ENCODE measurements at regions not wholly inside any gene's neighbourhood (a gene's known extent, or its start where the extent isn't known, plus 50 kb on each side); places are given as distances from the start of the nearest gene placed in this dataset.

- FAIRE-seq (no peak), DNase-seq (ENCODE audit: low spot score) (no peak)
Observed at GRCh38 chr5:2920312-2920711, 168.8 kb upstream of the IRX2 start.

DNA sequence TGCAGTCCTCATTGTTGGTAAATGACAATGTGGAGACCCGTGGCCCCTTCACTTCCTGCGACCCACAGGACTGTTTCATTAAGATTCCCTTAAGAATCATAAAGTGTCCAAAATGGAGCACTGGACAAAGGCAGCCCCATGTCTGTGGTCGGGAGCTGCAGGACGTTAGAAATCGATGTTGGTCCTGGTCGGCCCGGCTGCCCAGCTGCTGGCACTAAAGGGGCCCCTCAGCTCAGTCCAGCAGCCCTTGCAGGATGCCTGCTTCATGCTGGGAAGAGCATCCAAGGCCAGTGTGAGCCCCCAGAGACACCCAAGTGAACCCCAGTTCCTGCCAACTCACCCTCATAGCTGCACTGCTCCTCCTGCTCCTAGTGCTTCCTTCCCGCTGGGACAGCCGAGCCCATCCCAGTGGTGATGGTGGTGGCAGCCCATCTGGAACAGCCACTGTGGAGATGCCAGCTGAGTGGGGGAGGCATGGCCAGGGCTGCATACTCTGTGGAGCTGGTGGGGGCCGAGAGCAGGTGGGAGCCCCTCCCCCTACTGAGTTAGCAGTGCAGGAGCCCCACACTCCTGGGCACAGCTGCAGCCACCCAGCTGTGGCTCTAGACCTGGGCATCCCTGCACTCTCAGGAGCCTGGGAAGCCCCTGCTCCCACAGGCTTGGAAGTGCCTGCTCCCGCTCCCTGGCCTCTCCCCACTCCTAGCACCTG is 168.0 kb upstream of the IRX2 start:
- no peak for FAIRE-seq

GRCh38 chr5:2917524-2917923 is 166.0 kb upstream of the IRX2 start:
- DNase-seq (ENCODE audit: low spot score) = no peak
- no peak for FAIRE-seq

More for the DNA sequence above, 168.0 kb upstream of the IRX2 start:
- no peak for DNase-seq (ENCODE audit: low spot score)

GRCh38 chr5:2917093-2917492 is 165.6 kb upstream of the IRX2 start:
- no peak for FAIRE-seq
- DNase-seq (ENCODE audit: low spot score) = no peak

- FAIRE-seq (no peak), DNase-seq (ENCODE audit: low spot score) (no peak)
Observed at GRCh38 chr5:2916076-2916682, 164.7 kb upstream of the IRX2 start.

GRCh38 chr5:2914981-2915484 is 163.6 kb upstream of the IRX2 start:
- DNase-seq (ENCODE audit: low spot score) (no peak), FAIRE-seq (no peak)

GRCh38 chr5:2914022-2914661 is 162.7 kb upstream of the IRX2 start:
- no peak for DNase-seq (ENCODE audit: low spot score)
- no peak for FAIRE-seq

GRCh38 chr5:2913281-2913680 is 161.8 kb upstream of the IRX2 start:
- DNase-seq (ENCODE audit: low spot score) (no peak), FAIRE-seq (no peak)

- no peak for FAIRE-seq
Observed at GRCh38 chr5:2912741-2913140, 161.3 kb upstream of the IRX2 start.

GRCh38 chr5:2910401-2911175 is 159.1 kb upstream of the IRX2 start:
- DNase-seq (ENCODE audit: low spot score) = no peak
- FAIRE-seq = no peak

More at GRCh38 chr5:2912741-2913140, 161.3 kb upstream of the IRX2 start:
- DNase-seq (ENCODE audit: low spot score) = no peak

- FAIRE-seq (no peak), DNase-seq (ENCODE audit: low spot score) (no peak)
Observed at GRCh38 chr5:2909035-2909434, 157.6 kb upstream of the IRX2 start.

DNA sequence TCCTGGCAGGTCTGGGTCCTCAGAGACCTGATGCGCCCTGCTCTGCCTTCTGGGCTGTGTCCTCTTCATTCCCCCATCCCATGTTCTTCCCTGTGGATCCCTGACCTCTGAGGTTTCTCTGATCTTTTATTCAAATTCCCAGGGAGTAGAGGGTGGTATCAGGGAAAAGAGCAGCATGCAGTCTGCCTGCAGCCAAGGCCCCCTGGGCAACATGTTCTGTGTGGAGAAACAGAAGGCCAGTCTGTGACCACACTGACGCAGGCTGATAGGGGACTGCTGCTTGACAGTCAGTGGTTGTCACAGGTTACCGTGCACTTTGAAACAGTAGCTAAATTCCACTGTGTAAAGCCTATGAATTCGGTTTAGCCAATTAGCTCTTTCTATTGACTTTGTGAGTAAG is 156.6 kb upstream of the IRX2 start:
- no peak for FAIRE-seq
- DNase-seq (ENCODE audit: low spot score) = no peak

GRCh38 chr5:2906302-2907090 is 155.0 kb upstream of the IRX2 start:
- DNase-seq (ENCODE audit: low spot score) = no peak
- FAIRE-seq = no peak

DNA sequence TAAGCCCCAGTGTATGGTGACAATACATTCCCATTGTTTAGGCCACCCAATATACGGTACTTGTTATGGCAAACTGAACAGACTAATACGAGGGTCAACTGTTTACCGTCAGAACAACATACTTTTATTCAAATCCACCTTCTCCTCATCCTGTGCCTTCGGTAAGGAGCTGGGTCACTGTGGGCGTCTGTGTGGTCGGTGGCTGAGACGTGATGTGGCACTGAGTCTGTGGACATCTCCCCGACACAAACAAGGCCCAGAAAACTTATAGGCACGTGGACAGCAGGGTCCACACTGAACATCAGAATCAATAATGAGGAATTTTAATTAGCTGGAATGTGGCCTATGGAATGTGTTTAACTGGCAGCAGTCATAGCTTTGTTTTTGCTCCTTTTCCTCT is 154.3 kb upstream of the IRX2 start:
- FAIRE-seq (no peak), DNase-seq (ENCODE audit: low spot score) (no peak)

DNA sequence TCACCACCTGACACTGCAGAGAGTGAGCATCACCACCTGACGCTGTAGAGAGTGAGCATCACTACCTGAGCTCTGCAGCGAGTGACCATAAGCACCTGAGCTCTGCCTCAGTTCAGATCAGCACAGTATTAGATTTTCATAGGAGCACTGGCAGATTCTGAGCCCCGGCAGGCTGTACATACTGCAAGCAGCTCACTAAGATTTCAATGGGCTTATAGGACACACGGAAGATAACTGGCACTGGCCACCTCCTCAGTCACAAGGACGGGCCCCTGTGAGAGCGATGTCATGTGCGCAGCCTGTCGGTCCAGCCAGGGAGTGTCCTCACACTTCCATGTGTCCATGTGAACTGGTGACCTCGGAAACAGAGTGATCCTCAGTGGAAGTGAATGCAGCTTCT is 153.5 kb upstream of the IRX2 start:
- FAIRE-seq (no peak), DNase-seq (ENCODE audit: low spot score) (no peak)

DNA sequence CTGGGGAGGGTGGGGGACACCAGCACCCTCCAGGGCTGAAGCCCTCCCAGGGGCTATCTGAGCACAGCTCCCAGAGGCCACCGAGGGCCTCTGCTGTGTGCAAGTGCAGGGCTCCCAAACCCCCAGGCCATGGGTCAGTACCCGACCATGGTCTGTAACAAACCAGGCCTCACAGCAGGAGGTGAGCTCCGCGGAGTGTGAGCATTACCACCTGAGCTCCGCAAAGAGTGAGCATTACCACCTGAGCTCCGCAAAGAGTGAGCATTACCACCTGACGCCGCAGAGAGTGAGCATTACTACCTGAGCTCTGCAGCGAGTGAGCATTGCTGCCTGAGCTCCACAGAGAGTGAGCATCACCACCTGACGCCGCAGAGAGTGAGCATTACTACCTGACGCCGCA is 152.9 kb upstream of the IRX2 start:
- DNase-seq (ENCODE audit: low spot score) (no peak), FAIRE-seq (no peak)

DNA sequence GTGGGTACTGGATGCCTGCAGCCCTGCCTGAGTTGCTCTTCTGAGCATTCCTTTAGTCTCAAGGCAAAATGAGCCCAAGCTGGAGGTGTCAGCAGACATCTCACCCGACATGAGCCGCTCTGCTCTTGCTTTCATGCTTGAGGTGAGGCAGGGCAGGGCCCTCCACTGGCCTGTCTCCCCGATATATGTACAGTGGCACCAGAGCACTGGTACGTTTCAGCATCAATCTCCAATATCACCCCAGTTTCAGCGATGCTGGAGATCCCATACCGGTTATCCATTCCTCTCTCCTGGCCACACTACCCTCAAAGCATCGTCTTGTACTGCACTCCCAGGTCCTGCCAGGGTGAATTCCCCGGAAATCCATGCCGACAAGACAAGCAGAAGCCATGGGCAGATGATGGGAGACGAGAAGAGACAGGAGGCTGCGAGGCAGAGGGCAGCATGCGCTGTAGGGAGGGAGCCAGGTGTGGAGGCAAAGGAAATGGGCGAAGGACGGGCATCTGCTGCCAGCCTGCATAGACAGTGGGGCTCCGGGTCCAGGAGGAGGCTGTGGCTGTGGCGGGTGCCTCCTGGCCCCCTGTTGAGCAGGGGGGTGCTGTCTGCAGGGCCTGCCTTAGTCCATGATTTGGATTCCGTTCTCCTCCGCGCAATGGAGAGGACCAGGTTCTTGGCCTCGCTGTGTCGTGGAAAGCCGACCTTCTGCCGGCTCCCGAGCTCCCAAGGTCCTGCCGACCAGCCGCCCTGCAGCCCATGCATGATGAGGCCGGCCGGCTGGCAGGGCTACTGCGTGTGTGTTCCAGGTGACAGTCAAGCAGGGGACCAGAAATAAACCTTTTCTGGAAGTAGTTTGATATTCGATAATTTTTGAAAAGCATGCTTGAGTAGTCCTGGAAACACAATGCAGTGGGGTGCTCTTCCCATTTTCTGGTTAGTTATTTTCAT is 152.2 kb upstream of the IRX2 start:
- FAIRE-seq (no peak), DNase-seq (ENCODE audit: low spot score) (no peak)

GRCh38 chr5:2902742-2903297 is 151.3 kb upstream of the IRX2 start:
- no peak for FAIRE-seq

DNA sequence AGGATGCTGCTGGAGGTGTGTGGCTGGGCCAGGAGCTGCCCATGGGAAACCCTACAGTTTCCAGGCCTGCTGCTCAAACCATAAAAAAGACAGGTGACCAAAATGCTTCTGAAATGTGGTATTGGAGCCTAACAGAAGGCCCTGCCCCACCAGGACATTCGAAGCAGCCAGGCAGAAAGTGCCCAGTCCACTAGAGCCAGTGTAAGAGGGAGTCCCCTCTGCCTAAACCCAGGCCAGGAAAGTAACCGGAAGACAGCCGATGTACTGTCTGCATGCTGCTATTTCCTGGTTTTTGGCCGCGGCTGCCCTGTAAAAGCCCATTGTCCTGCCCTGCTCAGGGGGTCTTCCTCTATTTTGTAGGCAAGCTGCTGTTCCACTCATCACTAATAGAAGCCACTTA is 150.7 kb upstream of the IRX2 start:
- no peak for DNase-seq (ENCODE audit: low spot score)
- FAIRE-seq = no peak

More at GRCh38 chr5:2902742-2903297, 151.3 kb upstream of the IRX2 start:
- DNase-seq (ENCODE audit: low spot score) = no peak

DNA sequence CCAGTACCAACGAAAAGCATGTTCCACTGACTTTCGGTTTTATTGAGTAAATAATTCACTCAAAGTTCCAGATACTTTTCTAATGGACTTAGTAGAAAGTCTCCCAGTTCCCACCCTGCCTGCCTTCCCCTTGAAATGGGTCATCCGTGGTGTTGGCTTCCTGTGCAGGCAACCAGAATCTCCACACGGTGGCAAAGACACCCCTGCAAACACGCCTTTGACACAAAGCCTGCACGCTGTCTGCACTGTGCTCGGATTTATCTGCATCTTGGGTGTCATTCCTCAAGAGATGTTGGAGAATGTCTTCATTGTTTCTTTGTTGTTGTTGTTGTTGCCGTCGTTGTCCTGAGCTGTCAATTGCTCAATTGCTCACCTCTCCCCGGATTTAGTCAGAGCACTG is 150.0 kb upstream of the IRX2 start:
- FAIRE-seq (no peak), DNase-seq (ENCODE audit: low spot score) (no peak)
